ENCODE measurements at regions not wholly inside any gene's neighbourhood (a gene's known extent, or its start where the extent isn't known, plus 50 kb on each side); places are given as distances from the start of the nearest gene placed in this dataset.

DNA sequence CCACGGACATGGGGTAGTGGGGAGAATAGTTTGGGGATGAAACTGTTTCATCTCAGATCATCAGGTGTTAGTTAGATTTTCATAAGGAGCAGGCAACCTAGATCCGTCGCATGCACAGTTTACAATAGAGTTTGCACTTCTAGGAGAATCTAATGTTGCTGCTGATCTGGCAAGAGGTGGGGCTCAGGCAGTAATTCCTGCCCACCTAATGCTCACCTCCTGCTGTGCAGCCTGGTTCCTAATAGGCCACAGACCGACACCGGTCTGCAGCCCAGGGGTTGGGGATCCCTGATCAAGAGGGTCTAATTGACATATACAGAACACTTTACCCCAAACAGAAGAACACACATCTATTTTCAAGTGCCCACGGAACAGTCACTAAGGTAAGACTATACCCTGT, 275.1 kb downstream of the PTPRU start:
- Histone ChIP-seq H3K27ac (ENCODE audit: low read depth, low read length, severe bottlenecking) (no peak overlapping the region), H3K36me3 (ENCODE audit: control insufficient read depth, insufficient read depth, low read length) (no peaks in the 10 kb centered on the region), H3K4me3 (ENCODE audit: extremely low read depth, insufficient read depth, low read length, poor library complexity, severe bottlenecking) (no peak overlapping the region), H3K4me1 (ENCODE audit: control insufficient read depth, insufficient read depth, low read length, poor library complexity, severe bottlenecking) (no peaks in the 10 kb centered on the region), H3K9me3 (ENCODE audit: control insufficient read depth, low read length) (no peaks in the 10 kb centered on the region)
- WGBS, 2 experiments (ENCODE audit: insufficient coverage in 2 of 2): 51 to 84% methylated on average over 3 to 5 of the region's 6 CpGs

DNA sequence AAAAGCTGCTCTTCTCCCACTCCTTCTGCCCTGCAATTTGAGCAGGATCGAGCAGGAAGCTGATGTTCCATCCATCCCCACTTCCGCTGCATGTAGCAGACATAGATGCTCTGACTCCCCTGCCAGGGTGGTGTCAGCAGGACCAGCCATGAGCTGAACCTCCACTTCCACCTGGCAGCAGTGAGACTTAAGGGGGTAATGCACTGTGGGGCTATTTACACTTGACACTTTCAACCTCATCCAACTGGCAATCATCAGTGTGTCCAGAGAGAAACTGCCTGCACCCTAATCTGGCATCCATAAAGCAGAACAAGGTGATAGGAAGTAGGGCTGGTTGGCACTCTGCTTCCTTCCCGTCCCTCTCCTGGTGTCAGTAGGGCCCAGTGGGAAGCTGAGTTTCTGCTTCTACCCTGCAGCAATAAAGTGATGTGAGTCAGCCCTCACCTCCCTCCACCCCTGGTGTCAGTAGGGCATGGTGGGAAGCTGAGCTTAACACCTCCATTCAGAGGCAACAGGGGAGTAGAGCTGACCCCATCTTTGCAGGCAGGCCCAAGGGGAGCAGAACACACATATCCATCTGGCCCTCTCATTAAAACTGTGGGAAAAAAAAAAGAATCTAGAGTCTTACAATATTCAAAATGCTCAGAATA, 272.3 kb downstream of the PTPRU start:
- no peaks in the 10 kb centered on the region for H3K9me3 ChIP-seq (ENCODE audit: control insufficient read depth, low read length)
- H3K4me1 ChIP-seq (ENCODE audit: control insufficient read depth, insufficient read depth, low read length, poor library complexity, severe bottlenecking): no peaks in the 10 kb centered on the region
- no peak overlapping the region for H3K4me3 ChIP-seq (ENCODE audit: extremely low read depth, insufficient read depth, low read length, poor library complexity, severe bottlenecking)
- H3K36me3 ChIP-seq (ENCODE audit: control insufficient read depth, insufficient read depth, low read length): no peaks in the 10 kb centered on the region
- WGBS, 2 experiments (ENCODE audit: insufficient coverage in 2 of 2): 85% methylated on average over 3 of the region's 3 CpGs; no CpG with 5 or more reads in 1 of the 2 experiments
- no peak overlapping the region for H3K27ac ChIP-seq (ENCODE audit: low read depth, low read length, severe bottlenecking)

DNA sequence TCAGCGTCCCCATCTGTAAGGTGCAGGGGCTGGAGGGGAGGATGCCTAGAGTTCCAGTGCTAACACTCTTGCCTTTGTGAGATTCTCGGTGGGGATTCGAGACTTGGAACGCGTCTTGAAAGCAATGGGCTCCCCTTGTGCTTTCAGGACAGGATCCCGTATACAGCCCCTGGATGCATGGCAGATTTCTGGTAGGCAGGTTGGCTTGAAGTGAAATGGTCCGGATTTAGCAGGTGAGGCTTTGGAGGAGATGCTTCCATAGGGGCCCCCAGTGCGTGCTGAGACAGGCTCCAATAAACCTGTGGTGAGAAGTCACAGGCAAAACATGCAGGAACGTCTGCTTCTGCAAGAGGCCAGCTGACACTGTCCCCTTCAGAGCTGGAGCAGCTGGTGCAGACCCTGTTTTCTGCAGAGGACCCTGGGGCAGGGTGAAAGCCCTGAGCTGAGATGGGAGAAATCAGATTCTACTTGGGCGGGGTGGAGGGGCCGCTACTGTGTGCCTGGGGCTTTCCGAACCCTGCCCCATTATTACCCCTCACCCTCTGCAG, 270.4 kb downstream of the PTPRU start:
- WGBS, 2 experiments (ENCODE audit: insufficient coverage in 2 of 2): 85 to 93% methylated on average over 10 of the region's 12 CpGs

DNA sequence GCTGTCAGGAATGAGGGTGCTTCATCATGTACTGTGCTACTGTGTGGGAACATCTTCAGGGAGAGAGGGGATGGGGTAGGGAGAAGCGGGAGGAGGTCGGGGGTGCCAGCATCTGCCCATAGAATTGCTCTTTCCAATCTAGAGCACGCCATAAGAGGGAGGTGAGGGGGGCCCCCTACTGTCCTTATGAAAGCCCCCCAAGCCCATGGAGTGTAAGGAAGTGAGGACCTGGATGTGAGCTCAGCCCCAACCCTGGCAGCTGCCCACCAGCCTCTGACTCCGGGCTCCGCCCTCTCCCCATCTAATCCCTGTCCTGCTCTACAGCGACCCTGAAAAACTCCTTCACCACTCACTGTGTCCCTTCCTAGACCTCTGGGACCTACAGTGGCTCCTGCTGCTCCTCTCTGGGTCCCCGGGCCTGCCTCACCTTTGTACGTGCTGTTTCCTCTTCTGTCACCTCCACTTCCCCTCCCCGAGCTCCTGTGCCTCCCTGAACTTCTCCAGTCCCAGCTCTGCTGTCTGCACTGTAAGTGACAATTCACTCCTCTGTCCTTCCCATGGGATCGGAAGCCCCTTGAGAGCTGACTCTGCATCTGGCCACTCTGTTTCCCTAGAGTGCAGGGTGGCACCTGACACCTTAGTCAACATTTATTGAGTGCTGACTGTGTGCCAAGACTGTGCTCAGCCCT, 269.4 kb downstream of the PTPRU start:
- Histone ChIP-seq H3K27ac (ENCODE audit: low read depth, low read length, severe bottlenecking) (no peak overlapping the region), H3K4me3 (ENCODE audit: extremely low read depth, insufficient read depth, low read length, poor library complexity, severe bottlenecking) (no peak overlapping the region), H3K36me3 (ENCODE audit: control insufficient read depth, insufficient read depth, low read length) (no peaks in the 10 kb centered on the region), H3K4me1 (ENCODE audit: control insufficient read depth, insufficient read depth, low read length, poor library complexity, severe bottlenecking) (no peaks in the 10 kb centered on the region), H3K9me3 (ENCODE audit: control insufficient read depth, low read length) (no peaks in the 10 kb centered on the region)
- 83 to 91% methylated on average over 8 to 9 of the region's 10 CpGs for WGBS, 2 experiments (ENCODE audit: insufficient coverage in 2 of 2)

More for the DNA sequence above, 270.4 kb downstream of the PTPRU start:
- Histone ChIP-seq H3K27ac (ENCODE audit: low read depth, low read length, severe bottlenecking) (no peak overlapping the region), H3K4me3 (ENCODE audit: extremely low read depth, insufficient read depth, low read length, poor library complexity, severe bottlenecking) (no peak overlapping the region), H3K36me3 (ENCODE audit: control insufficient read depth, insufficient read depth, low read length) (no peaks in the 10 kb centered on the region), H3K4me1 (ENCODE audit: control insufficient read depth, insufficient read depth, low read length, poor library complexity, severe bottlenecking) (no peaks in the 10 kb centered on the region), H3K9me3 (ENCODE audit: control insufficient read depth, low read length) (no peaks in the 10 kb centered on the region)

DNA sequence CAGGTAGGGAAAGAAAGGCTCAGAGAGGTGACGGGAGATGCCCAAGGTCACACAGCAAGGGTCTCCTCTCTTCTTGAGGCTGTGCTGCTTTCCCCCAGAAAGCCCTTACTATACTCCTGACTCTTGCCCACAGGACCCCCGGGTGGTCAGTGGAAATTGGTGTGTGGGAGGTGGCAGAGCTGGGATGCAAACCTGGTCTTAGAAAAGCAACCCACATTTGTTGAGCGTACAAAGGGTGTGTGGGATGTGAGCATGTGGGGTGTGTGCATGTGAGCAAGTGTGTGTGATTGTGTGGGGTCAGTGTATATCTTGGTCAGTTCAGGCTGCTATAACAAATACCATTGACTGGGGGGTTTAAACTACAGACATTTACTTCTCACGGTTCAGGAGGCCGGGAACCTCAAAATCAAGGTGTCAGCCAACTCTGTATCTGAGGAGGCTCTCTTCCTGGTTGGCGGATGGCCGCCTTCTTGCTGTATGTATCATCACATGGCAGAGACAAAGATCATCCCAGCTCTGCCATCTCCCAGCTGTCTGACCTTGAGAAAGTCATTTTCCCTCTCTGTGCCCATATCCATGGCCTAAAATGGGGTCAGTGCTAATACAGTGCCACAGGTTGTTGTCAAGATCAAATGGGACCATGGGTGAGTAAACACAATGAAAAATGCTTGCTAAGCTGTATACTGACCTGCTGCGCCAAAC, 268.5 kb downstream of the PTPRU start:
- Histone ChIP-seq H3K36me3 (ENCODE audit: control insufficient read depth, insufficient read depth, low read length) (no peaks in the 10 kb centered on the region), H3K9me3 (ENCODE audit: control insufficient read depth, low read length) (no peaks in the 10 kb centered on the region), H3K27ac (ENCODE audit: low read depth, low read length, severe bottlenecking) (no peak overlapping the region), H3K4me1 (ENCODE audit: control insufficient read depth, insufficient read depth, low read length, poor library complexity, severe bottlenecking) (no peaks in the 10 kb centered on the region), H3K4me3 (ENCODE audit: extremely low read depth, insufficient read depth, low read length, poor library complexity, severe bottlenecking) (no peak overlapping the region)
- 96 to 97% methylated on average over 5 to 7 of the region's 8 CpGs for WGBS, 2 experiments (ENCODE audit: insufficient coverage in 2 of 2)

DNA sequence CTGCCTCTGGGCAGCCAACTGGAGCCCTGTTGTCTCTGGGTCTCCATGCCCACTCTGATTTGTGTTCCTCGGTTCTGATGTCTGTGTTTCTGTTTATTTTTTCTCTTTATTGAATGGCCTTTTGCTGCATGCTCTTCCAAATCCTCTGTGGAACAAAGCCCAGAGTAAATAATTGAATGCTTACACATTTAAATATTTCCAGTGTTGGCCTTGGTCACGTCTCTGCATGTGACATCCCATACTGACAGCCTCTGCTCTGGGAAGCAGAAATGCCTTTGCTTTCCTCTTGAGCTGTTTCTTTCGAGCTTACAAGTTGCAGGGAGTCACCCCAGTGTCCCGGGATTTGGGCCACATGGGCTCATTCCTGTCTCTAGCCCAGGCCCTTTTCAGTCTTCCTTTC, 267.9 kb downstream of the PTPRU start:
- H3K27ac ChIP-seq (ENCODE audit: low read depth, low read length, severe bottlenecking): no peak overlapping the region
- no peaks in the 10 kb centered on the region for H3K9me3 ChIP-seq (ENCODE audit: control insufficient read depth, low read length)
- WGBS, 2 experiments (ENCODE audit: insufficient coverage in 2 of 2): 60 to 75% methylated on average over 3 of the region's 4 CpGs
- H3K4me1 ChIP-seq (ENCODE audit: control insufficient read depth, insufficient read depth, low read length, poor library complexity, severe bottlenecking): no peaks in the 10 kb centered on the region
- no peaks in the 10 kb centered on the region for H3K36me3 ChIP-seq (ENCODE audit: control insufficient read depth, insufficient read depth, low read length)
- H3K4me3 ChIP-seq (ENCODE audit: extremely low read depth, insufficient read depth, low read length, poor library complexity, severe bottlenecking): no peak overlapping the region

DNA sequence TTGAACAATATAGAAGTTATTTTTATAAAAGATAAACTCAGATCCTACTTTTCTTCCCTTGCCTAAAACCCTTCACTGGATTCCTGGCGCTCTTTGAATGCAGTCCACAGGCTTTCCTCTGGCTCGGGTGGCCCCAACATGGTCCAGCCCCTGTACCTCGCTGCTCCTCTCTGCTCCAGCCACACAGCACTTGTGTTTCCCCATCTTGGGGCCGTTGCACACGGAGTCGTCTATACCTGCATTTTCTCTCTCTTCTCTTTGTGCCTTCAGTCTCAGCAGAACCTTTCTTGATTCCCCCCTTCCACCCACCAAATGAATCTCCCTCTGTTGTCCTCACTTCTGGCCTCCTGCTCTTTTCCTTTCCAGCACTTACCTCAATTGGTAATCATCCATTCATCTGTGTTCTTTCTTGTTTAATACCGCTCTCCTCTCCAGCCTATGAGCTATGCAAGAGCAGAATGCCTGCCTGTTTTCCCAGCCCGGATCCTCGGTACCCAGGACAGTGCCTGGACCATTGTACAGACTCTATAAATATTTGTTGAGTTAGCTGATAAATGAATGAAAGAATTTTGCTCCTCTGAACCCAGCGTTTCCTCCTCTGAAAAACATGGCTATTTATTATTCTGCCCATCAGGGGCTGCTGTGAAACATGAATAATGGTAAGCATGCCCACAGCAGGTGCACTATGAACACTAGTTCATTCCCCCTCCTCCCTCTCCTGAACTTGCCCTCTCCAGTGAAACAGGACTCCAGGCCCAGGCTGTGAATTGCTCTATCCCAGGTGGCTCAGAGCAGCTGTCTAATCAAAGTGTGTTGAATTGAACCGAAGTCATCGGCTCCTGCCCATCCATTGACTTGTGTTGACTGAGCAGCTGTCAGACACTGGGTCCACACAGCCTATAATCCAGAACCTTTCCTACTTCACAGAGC, 266.9 kb downstream of the PTPRU start:
- Histone ChIP-seq H3K27ac (ENCODE audit: low read depth, low read length, severe bottlenecking) (no peak overlapping the region), H3K4me1 (ENCODE audit: control insufficient read depth, insufficient read depth, low read length, poor library complexity, severe bottlenecking) (no peaks in the 10 kb centered on the region), H3K9me3 (ENCODE audit: control insufficient read depth, low read length) (no peaks in the 10 kb centered on the region), H3K36me3 (ENCODE audit: control insufficient read depth, insufficient read depth, low read length) (no peaks in the 10 kb centered on the region), H3K4me3 (ENCODE audit: extremely low read depth, insufficient read depth, low read length, poor library complexity, severe bottlenecking) (no peak overlapping the region)
- WGBS, 2 experiments (ENCODE audit: insufficient coverage in 2 of 2): 77 to 86% methylated on average over 8 of the region's 12 CpGs

DNA sequence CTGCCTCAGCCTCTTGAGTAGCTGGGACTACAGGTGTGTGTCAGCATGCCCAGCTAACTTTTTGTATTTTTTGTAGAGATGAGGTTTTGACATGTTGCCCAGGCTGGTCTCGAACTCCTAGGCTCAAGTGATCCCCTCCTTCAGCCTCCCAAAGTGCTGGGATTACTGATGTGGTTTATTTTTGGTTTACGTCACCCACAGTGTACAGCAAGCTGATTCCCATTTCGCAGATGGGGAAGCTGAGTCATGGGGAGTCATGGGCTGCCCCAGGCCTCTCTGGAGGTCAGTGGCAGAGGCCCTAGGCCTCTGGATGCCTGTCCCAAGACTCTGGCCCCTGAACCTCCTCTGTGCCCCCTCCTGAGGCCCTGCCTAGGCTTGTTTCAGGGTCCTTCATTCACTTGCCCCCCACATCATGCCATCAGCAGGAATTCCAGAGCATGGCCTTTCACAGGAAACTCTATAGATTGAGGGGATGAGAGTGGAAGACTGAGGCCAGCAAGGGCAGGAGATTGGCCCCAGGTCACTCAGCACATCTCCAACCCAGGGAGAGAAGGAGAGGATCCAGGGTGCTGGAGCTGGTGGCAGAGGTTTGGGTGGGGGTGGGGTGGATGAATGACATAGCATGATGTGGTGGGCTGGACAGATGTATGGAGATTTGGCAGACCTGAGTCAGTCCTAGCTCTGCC, 266.0 kb downstream of the PTPRU start:
- H3K36me3 ChIP-seq (ENCODE audit: control insufficient read depth, insufficient read depth, low read length): no peaks in the 10 kb centered on the region
- 91 to 96% methylated on average over 2 to 3 of the region's 3 CpGs for WGBS, 2 experiments (ENCODE audit: insufficient coverage in 2 of 2)

DNA sequence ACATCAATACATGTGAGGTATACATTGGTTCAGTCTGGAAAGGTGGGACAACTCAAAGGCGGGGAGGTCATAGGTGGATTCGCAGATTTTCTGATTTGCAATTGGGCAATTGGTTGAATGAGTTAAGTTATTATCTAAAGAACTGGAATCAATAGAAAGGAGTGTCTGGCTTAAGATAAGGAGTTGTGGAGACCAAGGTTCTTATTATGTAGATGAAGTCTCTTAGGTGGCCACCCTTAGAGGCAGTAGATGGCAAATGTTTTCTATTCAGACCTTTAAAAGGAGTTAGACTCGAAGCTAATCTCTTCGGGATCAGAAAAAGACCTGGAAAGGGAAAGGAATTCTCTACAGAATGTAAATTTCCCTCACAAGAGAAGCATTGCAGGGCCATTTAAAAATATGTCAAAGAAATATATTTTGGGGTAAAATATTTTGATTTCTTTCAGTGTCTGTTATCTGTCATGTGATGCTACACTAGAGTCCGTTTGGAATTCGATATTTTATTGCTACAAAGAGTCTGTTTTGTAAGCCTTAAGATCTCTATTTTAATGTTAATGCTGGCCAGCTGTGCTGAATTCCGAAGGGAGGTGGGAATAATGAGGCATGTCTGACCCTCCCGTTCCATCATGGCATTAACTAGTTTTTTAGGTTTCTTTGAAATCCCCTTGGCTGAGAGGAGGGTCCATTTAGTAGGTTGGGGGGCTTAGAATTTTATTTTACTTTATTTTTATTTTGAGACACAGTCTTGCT, 265.1 kb downstream of the PTPRU start:
- Histone ChIP-seq H3K36me3 (ENCODE audit: control insufficient read depth, insufficient read depth, low read length) (no peaks in the 10 kb centered on the region), H3K27ac (ENCODE audit: low read depth, low read length, severe bottlenecking) (no peak overlapping the region), H3K4me1 (ENCODE audit: control insufficient read depth, insufficient read depth, low read length, poor library complexity, severe bottlenecking) (no peaks in the 10 kb centered on the region), H3K4me3 (ENCODE audit: extremely low read depth, insufficient read depth, low read length, poor library complexity, severe bottlenecking) (no peak overlapping the region), H3K9me3 (ENCODE audit: control insufficient read depth, low read length) (no peaks in the 10 kb centered on the region)
- WGBS, 2 experiments (ENCODE audit: insufficient coverage in 2 of 2): 27 to 47% methylated on average over 4 to 8 of the region's 8 CpGs

More for the DNA sequence above, 266.0 kb downstream of the PTPRU start:
- Histone ChIP-seq H3K27ac (ENCODE audit: low read depth, low read length, severe bottlenecking) (no peak overlapping the region), H3K4me1 (ENCODE audit: control insufficient read depth, insufficient read depth, low read length, poor library complexity, severe bottlenecking) (no peaks in the 10 kb centered on the region), H3K9me3 (ENCODE audit: control insufficient read depth, low read length) (no peaks in the 10 kb centered on the region), H3K4me3 (ENCODE audit: extremely low read depth, insufficient read depth, low read length, poor library complexity, severe bottlenecking) (no peak overlapping the region)

Data from mesodermal cell (in vitro differentiated cells).